ENCODE measurements at regions not wholly inside any gene's neighbourhood (a gene's known extent, or its start where the extent isn't known, plus 50 kb on each side); places are given as distances from the start of the nearest gene placed in this dataset.

- Histone ChIP-seq H3K9me3 (ENCODE audit: control insufficient read depth in 2 of 2, insufficient read depth in 1 of 2, low read length in 1 of 2) (no peaks in the 10 kb centered on the region), H3K27ac (ENCODE audit: low read depth in 1 of 2, low read length in 1 of 2) (no peak overlapping the region), H3K4me1 (ENCODE audit: control insufficient read depth in 2 of 2, insufficient read depth in 2 of 2, low read length in 2 of 2) (no peaks in the 10 kb centered on the region), H3K36me3 (ENCODE audit: control insufficient read depth in 2 of 2, insufficient read depth in 2 of 2, low read length in 1 of 2) (no peaks in the 10 kb centered on the region), H3K4me3 (ENCODE audit: low read length in 2 of 2) (no peak overlapping the region), H3K27me3 (ENCODE audit: control insufficient read depth in 2 of 2, insufficient read depth in 1 of 2, low read length in 1 of 2) (no peaks in the 10 kb centered on the region)
- WGBS, result 96% methylated on average over 2 of the region's 2 CpGs
- no peak for DNase-seq (ENCODE audit: low read depth in 6 of 9, low spot score in 9 of 9)
These were observed 1620.4 kb upstream of the CELF4 start for GRCh38 chr18:39186008-39186407.

GRCh38 chr18:39184176-39184575, 1618.6 kb upstream of the CELF4 start:
- no peaks in the 10 kb centered on the region for H3K9me3 ChIP-seq (ENCODE audit: control insufficient read depth in 2 of 2, insufficient read depth in 1 of 2, low read length in 1 of 2)

GRCh38 chr18:39178166-39178565, 1612.6 kb upstream of the CELF4 start:
- no peaks in the 10 kb centered on the region for H3K4me1 ChIP-seq (ENCODE audit: control insufficient read depth in 2 of 2, insufficient read depth in 2 of 2, low read length in 2 of 2)
- H3K27ac ChIP-seq (ENCODE audit: low read depth in 1 of 2, low read length in 1 of 2), result no peak overlapping the region
- no peaks in the 10 kb centered on the region for H3K36me3 ChIP-seq (ENCODE audit: control insufficient read depth in 2 of 2, insufficient read depth in 2 of 2, low read length in 1 of 2)
- 97% methylated on average over 2 of the region's 2 CpGs for WGBS
- no peaks in the 10 kb centered on the region for H3K9me3 ChIP-seq (ENCODE audit: control insufficient read depth in 2 of 2, insufficient read depth in 1 of 2, low read length in 1 of 2)
- DNase-seq (ENCODE audit: low read depth in 6 of 9, low spot score in 9 of 9), result no peak
- H3K4me3 ChIP-seq (ENCODE audit: low read length in 2 of 2), result no peak overlapping the region
- H3K27me3 ChIP-seq (ENCODE audit: control insufficient read depth in 2 of 2, insufficient read depth in 1 of 2, low read length in 1 of 2), result no peaks in the 10 kb centered on the region

More at GRCh38 chr18:39184176-39184575, 1618.6 kb upstream of the CELF4 start:
- no peaks in the 10 kb centered on the region for H3K36me3 ChIP-seq (ENCODE audit: control insufficient read depth in 2 of 2, insufficient read depth in 2 of 2, low read length in 1 of 2)
- H3K27me3 ChIP-seq (ENCODE audit: control insufficient read depth in 2 of 2, insufficient read depth in 1 of 2, low read length in 1 of 2), result no peaks in the 10 kb centered on the region
- no peak for DNase-seq (ENCODE audit: low read depth in 6 of 9, low spot score in 9 of 9)
- H3K4me1 ChIP-seq (ENCODE audit: control insufficient read depth in 2 of 2, insufficient read depth in 2 of 2, low read length in 2 of 2), result no peaks in the 10 kb centered on the region
- no peak overlapping the region for H3K4me3 ChIP-seq (ENCODE audit: low read length in 2 of 2)
- WGBS, result 96% methylated on average over 5 of the region's 5 CpGs
- H3K27ac ChIP-seq (ENCODE audit: low read depth in 1 of 2, low read length in 1 of 2), result no peak overlapping the region

GRCh38 chr18:39172695-39173421, 1607.3 kb upstream of the CELF4 start:
- H3K27ac ChIP-seq (ENCODE audit: low read depth in 1 of 2, low read length in 1 of 2), result no peak overlapping the region
- H3K27me3 ChIP-seq (ENCODE audit: control insufficient read depth in 2 of 2, insufficient read depth in 1 of 2, low read length in 1 of 2), result no peaks in the 10 kb centered on the region
- H3K9me3 ChIP-seq (ENCODE audit: control insufficient read depth in 2 of 2, insufficient read depth in 1 of 2, low read length in 1 of 2), result no peaks in the 10 kb centered on the region
- 92% methylated on average over 4 of the region's 4 CpGs for whole genome bisulfite sequencing
- H3K4me3 ChIP-seq (ENCODE audit: low read length in 2 of 2), result no peak overlapping the region
- H3K36me3 ChIP-seq (ENCODE audit: control insufficient read depth in 2 of 2, insufficient read depth in 2 of 2, low read length in 1 of 2), result no peaks in the 10 kb centered on the region
- no peak for DNase-seq (ENCODE audit: low read depth in 6 of 9, low spot score in 9 of 9)
- no peaks in the 10 kb centered on the region for H3K4me1 ChIP-seq (ENCODE audit: control insufficient read depth in 2 of 2, insufficient read depth in 2 of 2, low read length in 2 of 2)

GRCh38 chr18:39168723-39169122, 1603.1 kb upstream of the CELF4 start:
- WGBS, result 95% methylated on average over 1 of the region's 1 CpG
- Histone ChIP-seq H3K9me3 (ENCODE audit: control insufficient read depth in 2 of 2, insufficient read depth in 1 of 2, low read length in 1 of 2) (no peaks in the 10 kb centered on the region), H3K36me3 (ENCODE audit: control insufficient read depth in 2 of 2, insufficient read depth in 2 of 2, low read length in 1 of 2) (no peaks in the 10 kb centered on the region), H3K27ac (ENCODE audit: low read depth in 1 of 2, low read length in 1 of 2) (no peak overlapping the region), H3K4me3 (ENCODE audit: low read length in 2 of 2) (no peak overlapping the region), H3K4me1 (ENCODE audit: control insufficient read depth in 2 of 2, insufficient read depth in 2 of 2, low read length in 2 of 2) (no peaks in the 10 kb centered on the region), H3K27me3 (ENCODE audit: control insufficient read depth in 2 of 2, insufficient read depth in 1 of 2, low read length in 1 of 2) (no peaks in the 10 kb centered on the region)
- DNase-seq (ENCODE audit: low read depth in 6 of 9, low spot score in 9 of 9), result no peak

GRCh38 chr18:39167990-39168389, 1602.4 kb upstream of the CELF4 start:
- Histone ChIP-seq H3K36me3 (ENCODE audit: control insufficient read depth in 2 of 2, insufficient read depth in 2 of 2, low read length in 1 of 2) (no peaks in the 10 kb centered on the region), H3K27me3 (ENCODE audit: control insufficient read depth in 2 of 2, insufficient read depth in 1 of 2, low read length in 1 of 2) (no peaks in the 10 kb centered on the region), H3K9me3 (ENCODE audit: control insufficient read depth in 2 of 2, insufficient read depth in 1 of 2, low read length in 1 of 2) (no peaks in the 10 kb centered on the region), H3K27ac (ENCODE audit: low read depth in 1 of 2, low read length in 1 of 2) (no peak overlapping the region), H3K4me3 (ENCODE audit: low read length in 2 of 2) (no peak overlapping the region), H3K4me1 (ENCODE audit: control insufficient read depth in 2 of 2, insufficient read depth in 2 of 2, low read length in 2 of 2) (no peaks in the 10 kb centered on the region)
- no peak for DNase-seq (ENCODE audit: low read depth in 6 of 9, low spot score in 9 of 9)
- WGBS, result 94% methylated on average over 2 of the region's 2 CpGs

- no peaks in the 10 kb centered on the region for H3K27me3 ChIP-seq (ENCODE audit: control insufficient read depth in 2 of 2, insufficient read depth in 1 of 2, low read length in 1 of 2)
- no peaks in the 10 kb centered on the region for H3K4me1 ChIP-seq (ENCODE audit: control insufficient read depth in 2 of 2, insufficient read depth in 2 of 2, low read length in 2 of 2)
- no peak overlapping the region for H3K4me3 ChIP-seq (ENCODE audit: low read length in 2 of 2)
- DNase-seq (ENCODE audit: low read depth in 6 of 9, low spot score in 9 of 9), result no peak
- H3K9me3 ChIP-seq (ENCODE audit: control insufficient read depth in 2 of 2, insufficient read depth in 1 of 2, low read length in 1 of 2), result no peaks in the 10 kb centered on the region
- no peak overlapping the region for H3K27ac ChIP-seq (ENCODE audit: low read depth in 1 of 2, low read length in 1 of 2)
- H3K36me3 ChIP-seq (ENCODE audit: control insufficient read depth in 2 of 2, insufficient read depth in 2 of 2, low read length in 1 of 2), result no peaks in the 10 kb centered on the region
These were observed 1601.2 kb upstream of the CELF4 start for GRCh38 chr18:39166776-39167175.

- no peaks in the 10 kb centered on the region for H3K9me3 ChIP-seq (ENCODE audit: control insufficient read depth in 2 of 2, insufficient read depth in 1 of 2, low read length in 1 of 2)
- no peaks in the 10 kb centered on the region for H3K36me3 ChIP-seq (ENCODE audit: control insufficient read depth in 2 of 2, insufficient read depth in 2 of 2, low read length in 1 of 2)
- no peak for DNase-seq (ENCODE audit: low read depth in 6 of 9, low spot score in 9 of 9)
- 97% methylated on average over 11 of the region's 11 CpGs for whole genome bisulfite sequencing
- no peaks in the 10 kb centered on the region for H3K4me1 ChIP-seq (ENCODE audit: control insufficient read depth in 2 of 2, insufficient read depth in 2 of 2, low read length in 2 of 2)
- H3K27ac ChIP-seq (ENCODE audit: low read depth in 1 of 2, low read length in 1 of 2), result no peak overlapping the region
- no peaks in the 10 kb centered on the region for H3K27me3 ChIP-seq (ENCODE audit: control insufficient read depth in 2 of 2, insufficient read depth in 1 of 2, low read length in 1 of 2)
- H3K4me3 ChIP-seq (ENCODE audit: low read length in 2 of 2), result no peak overlapping the region
These were observed 1596.6 kb upstream of the CELF4 start for GRCh38 chr18:39162013-39162827.

- Histone ChIP-seq H3K4me3 (ENCODE audit: low read length in 2 of 2) (no peak overlapping the region), H3K4me1 (ENCODE audit: control insufficient read depth in 2 of 2, insufficient read depth in 2 of 2, low read length in 2 of 2) (no peaks in the 10 kb centered on the region), H3K9me3 (ENCODE audit: control insufficient read depth in 2 of 2, insufficient read depth in 1 of 2, low read length in 1 of 2) (peaks cover 0 to 4% of the 10 kb centered on the region in 2 donors), H3K36me3 (ENCODE audit: control insufficient read depth in 2 of 2, insufficient read depth in 2 of 2, low read length in 1 of 2) (no peaks in the 10 kb centered on the region), H3K27me3 (ENCODE audit: control insufficient read depth in 2 of 2, insufficient read depth in 1 of 2, low read length in 1 of 2) (no peaks in the 10 kb centered on the region), H3K27ac (ENCODE audit: low read depth in 1 of 2, low read length in 1 of 2) (no peak overlapping the region)
- WGBS, result 72% methylated on average over 3 of the region's 3 CpGs
- no peak for DNase-seq (ENCODE audit: low read depth in 6 of 9, low spot score in 9 of 9)
These were observed 1583.7 kb upstream of the CELF4 start for GRCh38 chr18:39149211-39149806.

All from thymus (tissue), 11 donors.